GM21381 (cell line): ENCODE measurements at regions not wholly inside any gene's neighbourhood (a gene's known extent, or its start where the extent isn't known, plus 50 kb on each side); places are given as distances from the start of the nearest gene placed in this dataset.
"Not testable (repeated sequence)": the region's sequence is repeated elsewhere in the genome, so short reads cannot be mapped to it uniquely, and the experiment has no call there.

ENCODE experiments used
- ATAC-seq: cut with Tn5 transposase; IDR thresholded peaks from one replicate; pipeline ENCODE4 v1.9.1; 2021; ENCODE audit warnings: mild to moderate bottlenecking, moderate library complexity; ENCODE audit not compliant: unreplicated experiment

GRCh38 chr2:217604527-217605194 is 398.1 kb downstream of the TNS1 start:
- ATAC-seq, result no peak

GRCh38 chr2:217601601-217602000 is 401.2 kb downstream of the TNS1 start:
- ATAC-seq, result no peak

GRCh38 chr2:217599906-217600305 is 402.9 kb downstream of the TNS1 start:
- ATAC-seq, result no peak

GRCh38 chr2:217597681-217598080 is 405.1 kb downstream of the TNS1 start:
- ATAC-seq, result no peak

- no peak for ATAC-seq
These were observed 405.6 kb downstream of the TNS1 start for GRCh38 chr2:217597145-217597544.

GRCh38 chr2:217593732-217594131 is 409.1 kb downstream of the TNS1 start:
- ATAC-seq, result no peak

GRCh38 chr2:217588266-217588665 is 414.5 kb downstream of the TNS1 start:
- ATAC-seq, result no peak

- no peak for ATAC-seq
These were observed 417.4 kb downstream of the TNS1 start for GRCh38 chr2:217585362-217585761.

- not testable (repeated sequence) for ATAC-seq
These were observed 422.4 kb downstream of the TNS1 start for GRCh38 chr2:217580407-217580806.

- ATAC-seq, result no peak
These were observed 429.2 kb downstream of the TNS1 start for GRCh38 chr2:217573571-217573970.

GRCh38 chr2:217570394-217570793 is 432.4 kb downstream of the TNS1 start:
- ATAC-seq, result no peak

GRCh38 chr2:217568289-217568971 is 434.4 kb downstream of the TNS1 start:
- ATAC-seq, result no peak

GRCh38 chr2:217563565-217563964 is 439.2 kb downstream of the TNS1 start:
- no peak for ATAC-seq

- no peak for ATAC-seq
These were observed 439.8 kb downstream of the TNS1 start for GRCh38 chr2:217562871-217563480.

- ATAC-seq, result no peak
These were observed 443.7 kb downstream of the TNS1 start for GRCh38 chr2:217559084-217559483.

GRCh38 chr2:217555081-217555876 is 447.5 kb downstream of the TNS1 start:
- no peak for ATAC-seq

- ATAC-seq, result no peak
These were observed 449.1 kb downstream of the TNS1 start for GRCh38 chr2:217553679-217554078.

GRCh38 chr2:217553202-217553601 is 449.6 kb downstream of the TNS1 start:
- ATAC-seq, result no peak

GRCh38 chr2:217552081-217552480 is 450.7 kb downstream of the TNS1 start:
- ATAC-seq, result no peak

GRCh38 chr2:217551252-217551899 is 451.4 kb downstream of the TNS1 start:
- no peak for ATAC-seq

GRCh38 chr2:217539126-217539525 is 463.7 kb downstream of the TNS1 start:
- no peak for ATAC-seq
